ENCODE measurements at regions not wholly inside any gene's neighbourhood (a gene's known extent, or its start where the extent isn't known, plus 50 kb on each side); places are given as distances from the start of the nearest gene placed in this dataset.

- Histone ChIP-seq H3K9me3 (no peaks in the 10 kb centered on the region), H3K36me3 (no peaks in the 10 kb centered on the region), H3K4me3 (no peak overlapping the region), H3K27me3 (no peaks in the 10 kb centered on the region), H3K4me1 (no peaks in the 10 kb centered on the region), H3K27ac (no peak overlapping the region)
- DNase-seq (ENCODE audit: low spot score in 2 of 2): no peak
- TF ChIP-seq, protein P1, sequence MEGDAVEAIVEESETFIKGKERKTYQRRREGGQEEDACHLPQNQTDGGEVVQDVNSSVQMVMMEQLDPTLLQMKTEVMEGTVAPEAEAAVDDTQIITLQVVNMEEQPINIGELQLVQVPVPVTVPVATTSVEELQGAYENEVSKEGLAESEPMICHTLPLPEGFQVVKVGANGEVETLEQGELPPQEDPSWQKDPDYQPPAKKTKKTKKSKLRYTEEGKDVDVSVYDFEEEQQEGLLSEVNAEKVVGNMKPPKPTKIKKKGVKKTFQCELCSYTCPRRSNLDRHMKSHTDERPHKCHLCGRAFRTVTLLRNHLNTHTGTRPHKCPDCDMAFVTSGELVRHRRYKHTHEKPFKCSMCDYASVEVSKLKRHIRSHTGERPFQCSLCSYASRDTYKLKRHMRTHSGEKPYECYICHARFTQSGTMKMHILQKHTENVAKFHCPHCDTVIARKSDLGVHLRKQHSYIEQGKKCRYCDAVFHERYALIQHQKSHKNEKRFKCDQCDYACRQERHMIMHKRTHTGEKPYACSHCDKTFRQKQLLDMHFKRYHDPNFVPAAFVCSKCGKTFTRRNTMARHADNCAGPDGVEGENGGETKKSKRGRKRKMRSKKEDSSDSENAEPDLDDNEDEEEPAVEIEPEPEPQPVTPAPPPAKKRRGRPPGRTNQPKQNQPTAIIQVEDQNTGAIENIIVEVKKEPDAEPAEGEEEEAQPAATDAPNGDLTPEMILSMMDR (IDR thresholded peaks at IDR 0.05): no peak
- intact Hi-C loops (cut with DNase I): no loop called here
These were observed 345.0 kb downstream of the NPHP4 start for GRCh38 chr1:5647234-5647633.

DNA sequence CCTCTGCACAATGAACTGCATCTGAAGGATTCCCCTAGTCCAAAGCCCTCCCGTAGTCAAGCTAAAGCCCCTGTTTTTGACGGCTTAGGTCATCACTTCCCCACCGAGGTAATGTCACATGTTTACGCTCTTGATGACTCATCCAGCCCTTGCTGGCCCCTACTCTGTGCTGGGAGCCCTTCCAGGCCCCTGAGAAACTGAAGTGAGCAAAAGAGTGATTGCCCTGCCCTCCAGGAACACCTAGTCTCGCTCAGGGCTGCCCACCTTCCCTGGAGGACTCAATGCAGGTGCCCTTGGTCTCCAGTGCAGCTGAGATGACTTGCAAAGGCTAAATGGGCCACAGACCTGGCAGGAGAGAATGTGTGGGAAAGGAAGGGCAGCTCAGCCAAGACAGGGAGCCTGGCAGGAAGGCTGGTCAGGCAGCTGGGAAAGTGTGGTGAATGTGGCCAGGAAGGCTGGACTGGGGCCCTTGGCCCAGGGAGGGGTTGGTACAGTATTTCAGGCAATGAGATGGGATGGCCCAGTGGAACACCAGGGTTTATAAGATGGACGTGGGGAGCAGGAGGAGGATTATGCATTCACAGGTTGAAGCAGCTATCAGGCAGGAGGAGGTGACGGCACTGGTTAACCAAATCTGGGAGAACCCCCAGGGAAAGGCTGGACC, 345.6 kb downstream of the NPHP4 start:
- intact Hi-C loops (cut with DNase I): no loop called here
- no peak for DNase-seq (ENCODE audit: low spot score in 2 of 2)
- Histone ChIP-seq H3K4me1 (no peaks in the 10 kb centered on the region), H3K27me3 (no peaks in the 10 kb centered on the region), H3K4me3 (no peak overlapping the region), H3K9me3 (no peaks in the 10 kb centered on the region), H3K27ac (no peak overlapping the region), H3K36me3 (no peaks in the 10 kb centered on the region)
- TF ChIP-seq, protein P1 (IDR thresholded peaks at IDR 0.05): no peak

DNA sequence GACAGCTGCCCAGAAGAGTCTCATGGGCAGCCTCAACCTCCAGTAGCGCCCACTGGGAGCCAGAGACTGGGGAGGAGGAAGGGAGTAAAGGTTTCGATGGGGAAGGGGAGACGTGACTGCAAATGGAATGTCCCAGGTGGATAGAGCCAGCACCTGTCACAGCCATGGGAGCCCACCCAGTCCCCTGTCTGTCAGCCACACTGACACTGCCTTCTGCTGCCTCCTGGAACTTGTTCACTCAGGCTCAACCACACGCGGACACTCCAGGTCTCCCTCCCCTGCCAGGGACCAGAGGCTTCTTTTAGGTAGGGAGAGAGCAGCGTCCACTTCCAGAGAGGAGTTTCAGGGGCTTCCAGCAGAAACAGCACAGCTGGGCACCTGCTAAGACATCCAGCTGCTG, 346.3 kb downstream of the NPHP4 start:
- no peaks in the 10 kb centered on the region for H3K27me3 ChIP-seq
- intact Hi-C loops (cut with DNase I): no loop called here
- no peak overlapping the region for H3K4me3 ChIP-seq

DNA sequence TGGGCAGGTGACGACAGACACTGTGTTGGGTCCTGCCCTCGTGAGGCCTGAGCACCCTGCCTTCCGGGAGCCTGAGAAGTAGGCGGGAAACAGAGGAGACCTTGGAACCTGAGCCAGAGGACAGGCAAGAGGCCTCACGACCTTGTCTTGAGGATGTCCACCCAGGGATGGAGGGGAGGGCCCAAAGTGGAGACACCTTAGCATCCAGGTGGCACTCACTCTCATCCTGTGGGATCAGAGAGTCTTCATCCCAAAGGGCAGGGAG, 347.2 kb downstream of the NPHP4 start:
- Histone ChIP-seq H3K36me3 (no peaks in the 10 kb centered on the region), H3K27me3 (no peaks in the 10 kb centered on the region), H3K27ac (no peak overlapping the region), H3K9me3 (no peaks in the 10 kb centered on the region), H3K4me1 (no peaks in the 10 kb centered on the region), H3K4me3 (no peak overlapping the region)
- TF ChIP-seq, protein P1 (IDR thresholded peaks at IDR 0.05): no peak
- intact Hi-C loops (cut with DNase I): no loop called here
- no peak for DNase-seq (ENCODE audit: low spot score in 2 of 2)

More for the DNA sequence above, 346.3 kb downstream of the NPHP4 start:
- H3K4me1 ChIP-seq: no peaks in the 10 kb centered on the region
- TF ChIP-seq, protein P1 (IDR thresholded peaks at IDR 0.05): no peak
- no peaks in the 10 kb centered on the region for H3K9me3 ChIP-seq
- H3K36me3 ChIP-seq: no peaks in the 10 kb centered on the region
- DNase-seq (ENCODE audit: low spot score in 2 of 2): no peak
- no peak overlapping the region for H3K27ac ChIP-seq

- intact Hi-C loops (cut with DNase I): no loop called here
- Histone ChIP-seq H3K27ac (no peak overlapping the region), H3K27me3 (no peaks in the 10 kb centered on the region), H3K9me3 (no peaks in the 10 kb centered on the region), H3K36me3 (no peaks in the 10 kb centered on the region), H3K4me3 (no peak overlapping the region), H3K4me1 (no peaks in the 10 kb centered on the region)
- TF ChIP-seq, protein P1 (IDR thresholded peaks at IDR 0.05): no peak
- no peak for DNase-seq (ENCODE audit: low spot score in 2 of 2)
These were observed 347.7 kb downstream of the NPHP4 start for GRCh38 chr1:5644281-5645134.
